NCI-H526 treated with DMSO at 0.1 percent for 48 hours (cell line): ENCODE measurements at regions not wholly inside any gene's neighbourhood (a gene's known extent, or its start where the extent isn't known, plus 50 kb on each side); places are given as distances from the start of the nearest gene placed in this dataset.
"Not testable (repeated sequence)": the region's sequence is repeated elsewhere in the genome, so short reads cannot be mapped to it uniquely, and the experiment has no call there.

Experiments used
- DNase-seq: peaks from one replicate; lab custom pipeline; 2025; lab: John Stamatoyannopoulos, UW

- DNase-seq = no peak
These were observed 141.8 kb downstream of the SIM1 start for GRCh38 chr6:100322886-100323285.

GRCh38 chr6:100320686-100321085, 144.0 kb downstream of the SIM1 start:
- DNase-seq = no peak

GRCh38 chr6:100317031-100317430, 147.7 kb downstream of the SIM1 start:
- no peak for DNase-seq

- no peak for DNase-seq
These were observed 150.5 kb downstream of the SIM1 start for GRCh38 chr6:100314186-100314585.

GRCh38 chr6:100311707-100312251, 152.9 kb downstream of the SIM1 start:
- no peak for DNase-seq

GRCh38 chr6:100309174-100309573, 155.5 kb downstream of the SIM1 start:
- DNase-seq = no peak

GRCh38 chr6:100307561-100307960, 157.2 kb downstream of the SIM1 start:
- no peak for DNase-seq

GRCh38 chr6:100305209-100305869, 159.4 kb downstream of the SIM1 start:
- DNase-seq = no peak

GRCh38 chr6:100304575-100304974, 160.1 kb downstream of the SIM1 start:
- DNase-seq = no peak

GRCh38 chr6:100301731-100302130, 163.0 kb downstream of the SIM1 start:
- DNase-seq = no peak

GRCh38 chr6:100300221-100300736, 164.4 kb downstream of the SIM1 start:
- DNase-seq = no peak

GRCh38 chr6:100296810-100297544, 167.7 kb downstream of the SIM1 start:
- DNase-seq = no peak

GRCh38 chr6:100295172-100295571, 169.5 kb downstream of the SIM1 start:
- not testable (repeated sequence) for DNase-seq

- DNase-seq = no peak
These were observed 175.4 kb downstream of the SIM1 start for GRCh38 chr6:100289285-100289684.

GRCh38 chr6:100288311-100288710, 176.4 kb downstream of the SIM1 start:
- no peak for DNase-seq

GRCh38 chr6:100283285-100283684, 181.4 kb downstream of the SIM1 start:
- no peak for DNase-seq

GRCh38 chr6:100281471-100281901, 183.2 kb downstream of the SIM1 start:
- no peak for DNase-seq

GRCh38 chr6:100276311-100277057, 188.2 kb downstream of the SIM1 start:
- DNase-seq = no peak

GRCh38 chr6:100274147-100274546, 190.6 kb downstream of the SIM1 start:
- no peak for DNase-seq

GRCh38 chr6:100271625-100272024, 193.1 kb downstream of the SIM1 start:
- no peak for DNase-seq

GRCh38 chr6:100271202-100271601, 193.5 kb downstream of the SIM1 start:
- DNase-seq = no peak

GRCh38 chr6:100269189-100269588, 195.5 kb downstream of the SIM1 start:
- DNase-seq = no peak
